Stomach (tissue), 4 donors: ENCODE measurements at regions not wholly inside any gene's neighbourhood (a gene's known extent, or its start where the extent isn't known, plus 50 kb on each side); places are given as distances from the start of the nearest gene placed in this dataset.

ENCODE experiments used
- EP300 ChIP-seq: sonication (generic); formaldehyde crosslinking; IDR thresholded peaks from one replicate; pipeline ENCODE4 v1.6.1; 2017; ENCODE audit warnings: antibody characterized with exemption
- TF ChIP-seq, protein P1 (sequence below), 7 experiments: fragments of 450-650 bp in 4 of 7; fragments of 200-600 bp in 3 of 7; sonication (generic) in 3 of 7; IDR thresholded peaks; one replicate each; pipeline ENCODE4 v1.5.1; 2016 to 2019; ENCODE audit warnings: antibody characterized with exemption in 7 of 7, control low read depth in 2 of 7, mild to moderate bottlenecking in 1 of 7

DNA sequence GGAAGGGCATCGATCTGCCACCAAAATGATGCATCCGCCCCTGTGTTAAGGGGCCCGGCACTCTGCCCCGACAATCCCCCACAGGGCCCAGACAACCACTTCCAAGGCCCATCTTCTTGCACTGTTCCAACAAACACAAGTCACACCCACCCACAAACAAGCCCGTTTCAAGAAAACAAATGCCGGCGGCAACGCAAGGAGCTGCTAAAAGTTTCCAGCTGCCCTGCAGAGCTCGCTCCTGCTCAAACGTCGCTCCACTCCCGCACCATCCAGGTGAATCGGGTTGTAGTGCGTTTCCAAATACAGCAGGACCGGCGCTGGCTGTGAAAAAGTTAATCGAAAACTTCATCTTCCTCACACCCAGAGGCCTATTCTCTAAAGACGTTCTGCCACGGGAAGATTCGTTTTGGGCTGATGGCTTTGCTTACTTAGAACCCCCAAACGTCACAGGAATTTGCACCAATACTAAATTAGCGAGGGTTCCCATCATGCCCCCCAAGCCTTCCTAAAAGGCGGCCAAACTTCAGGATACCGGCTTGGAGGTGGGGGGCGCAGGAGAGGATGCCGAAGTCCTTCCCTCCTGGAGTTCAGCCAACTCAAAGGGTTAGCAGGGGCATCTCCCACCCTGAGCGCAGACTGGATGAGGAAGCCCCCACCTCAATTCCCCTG is 107.4 kb upstream of the DOCK9 start:
- TF ChIP-seq, protein P1, sequence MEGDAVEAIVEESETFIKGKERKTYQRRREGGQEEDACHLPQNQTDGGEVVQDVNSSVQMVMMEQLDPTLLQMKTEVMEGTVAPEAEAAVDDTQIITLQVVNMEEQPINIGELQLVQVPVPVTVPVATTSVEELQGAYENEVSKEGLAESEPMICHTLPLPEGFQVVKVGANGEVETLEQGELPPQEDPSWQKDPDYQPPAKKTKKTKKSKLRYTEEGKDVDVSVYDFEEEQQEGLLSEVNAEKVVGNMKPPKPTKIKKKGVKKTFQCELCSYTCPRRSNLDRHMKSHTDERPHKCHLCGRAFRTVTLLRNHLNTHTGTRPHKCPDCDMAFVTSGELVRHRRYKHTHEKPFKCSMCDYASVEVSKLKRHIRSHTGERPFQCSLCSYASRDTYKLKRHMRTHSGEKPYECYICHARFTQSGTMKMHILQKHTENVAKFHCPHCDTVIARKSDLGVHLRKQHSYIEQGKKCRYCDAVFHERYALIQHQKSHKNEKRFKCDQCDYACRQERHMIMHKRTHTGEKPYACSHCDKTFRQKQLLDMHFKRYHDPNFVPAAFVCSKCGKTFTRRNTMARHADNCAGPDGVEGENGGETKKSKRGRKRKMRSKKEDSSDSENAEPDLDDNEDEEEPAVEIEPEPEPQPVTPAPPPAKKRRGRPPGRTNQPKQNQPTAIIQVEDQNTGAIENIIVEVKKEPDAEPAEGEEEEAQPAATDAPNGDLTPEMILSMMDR (IDR thresholded peaks at IDR 0.05), result no peak
- no peak for TF ChIP-seq EP300
